Esophagus (tissue), 2 donors: ENCODE measurements at regions not wholly inside any gene's neighbourhood (a gene's known extent, or its start where the extent isn't known, plus 50 kb on each side); places are given as distances from the start of the nearest gene placed in this dataset.

Experiments
- H3K27ac ChIP-seq, 2 donors: one replicate each; pipeline ENCODE4 v1.5.1; 2013; ENCODE audit warnings: low read depth in 2 of 2, mild to moderate bottlenecking in 2 of 2, inconsistent platforms in 1 of 2, low read length in 1 of 2, moderate library complexity in 1 of 2
- H3K27me3 ChIP-seq, 2 donors: one replicate each; pipeline ENCODE4 v1.6.1; 2013; ENCODE audit warnings: low read length in 2 of 2, control low read depth in 1 of 2, mild to moderate bottlenecking in 1 of 2; ENCODE audit not compliant: insufficient read depth in 2 of 2, control insufficient read depth in 1 of 2
- H3K36me3 ChIP-seq, 2 donors: one replicate each; pipeline ENCODE4 v1.6.1; 2013; ENCODE audit warnings: low read length in 1 of 2; ENCODE audit not compliant: control insufficient read depth in 2 of 2, insufficient read depth in 2 of 2
- H3K4me1 ChIP-seq, 2 donors: one replicate each; pipeline ENCODE4 v1.6.1; 2013; ENCODE audit warnings: low read length in 1 of 2; ENCODE audit not compliant: control insufficient read depth in 2 of 2, insufficient read depth in 2 of 2
- H3K4me3 ChIP-seq, 2 donors: one replicate each; pipeline ENCODE4 v1.5.1; 2013; ENCODE audit warnings: low read length in 2 of 2, mild to moderate bottlenecking in 2 of 2, low read depth in 1 of 2, moderate library complexity in 1 of 2
- H3K9me3 ChIP-seq, 2 donors: one replicate each; pipeline ENCODE4 v1.6.1; 2013; ENCODE audit warnings: mild to moderate bottlenecking in 2 of 2, low read depth in 1 of 2, low read length in 1 of 2, moderate library complexity in 1 of 2; ENCODE audit not compliant: control insufficient read depth in 2 of 2, insufficient read depth in 1 of 2
- WGBS, 2 donors: extraction: QIAGEN DNeasy Blood & Tissue Kit; methylation state at CpG; one replicate each; pipeline ENCODE4 v1.1.7; 2013; 5-methylcytosine and 5-hydroxymethylcytosine counted together
- donor health status: healthy with polysubstance abuse.
- donor health status: Bipolar disorder and iron deficiency.

DNA sequence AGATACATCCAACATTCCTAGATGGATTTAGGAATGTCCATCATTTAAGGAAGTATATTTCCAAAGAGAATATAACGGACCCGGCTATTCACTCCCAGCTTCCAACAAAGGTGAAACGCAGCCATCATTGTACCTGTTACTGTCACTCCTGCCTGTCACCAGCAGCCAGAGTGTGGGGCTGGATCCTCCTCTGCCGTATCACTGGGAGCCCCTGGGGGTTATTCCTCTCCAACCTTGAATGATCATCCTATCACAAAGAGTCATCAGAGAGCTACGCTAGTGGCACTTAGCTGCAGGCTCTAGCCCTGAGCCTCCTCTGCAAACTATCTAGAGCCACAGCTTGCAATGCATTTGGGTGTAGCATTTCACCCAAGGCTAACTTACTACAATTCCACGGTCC, 73.6 kb upstream of the NHSL1 start:
- Histone ChIP-seq H3K27ac (no peak overlapping the region), H3K4me3 (no peak overlapping the region), H3K4me1 (no peaks in the 10 kb centered on the region), H3K36me3 (no peaks in the 10 kb centered on the region), H3K27me3 (no peaks in the 10 kb centered on the region), H3K9me3 (no peaks in the 10 kb centered on the region)
- WGBS, 2 donors: 60 to 61% methylated on average over 6 of the region's 6 CpGs

DNA sequence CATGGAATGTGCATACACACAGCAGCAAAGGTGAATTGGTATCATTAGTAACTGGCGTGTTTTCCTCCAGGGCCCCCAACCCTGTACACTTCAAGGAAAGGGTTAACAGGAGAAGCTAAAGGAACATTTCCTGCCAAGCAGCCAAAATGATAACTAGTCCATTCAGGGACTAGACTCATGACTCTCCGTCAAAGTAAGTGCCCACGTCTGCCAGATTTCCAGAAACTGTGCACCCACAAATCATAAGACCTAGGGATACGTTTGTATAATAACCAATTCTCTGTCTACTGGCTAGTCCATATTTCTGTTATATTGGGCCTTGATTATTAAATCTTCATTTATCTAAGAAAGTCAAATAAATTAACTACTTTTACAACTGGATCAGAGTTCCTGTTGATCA, 76.0 kb upstream of the NHSL1 start:
- H3K4me1 ChIP-seq: no peaks in the 10 kb centered on the region
- WGBS, 2 donors: 74 to 83% methylated on average over 4 of the region's 4 CpGs

DNA sequence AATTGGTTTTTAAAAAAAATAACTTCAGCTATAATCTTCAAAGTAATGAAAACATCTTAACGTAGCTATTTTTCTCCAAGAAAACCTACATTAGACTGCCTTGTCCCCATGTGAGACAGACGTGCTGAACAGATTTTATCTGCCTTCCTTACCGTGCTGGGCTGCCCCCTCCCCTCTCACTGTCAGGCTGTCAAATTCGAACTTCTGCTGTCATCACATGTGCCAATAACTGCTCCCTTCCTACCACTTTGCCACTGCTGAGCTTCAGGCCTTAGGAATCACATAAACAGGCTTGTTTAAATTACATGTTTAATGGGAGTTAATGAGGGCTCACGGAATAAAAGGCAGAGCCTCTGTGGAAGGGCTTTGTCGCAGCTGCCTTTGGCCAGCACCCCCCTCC, 77.0 kb upstream of the NHSL1 start:
- Histone ChIP-seq H3K4me1 (no peaks in the 10 kb centered on the region), H3K4me3 (no peak overlapping the region), H3K27me3 (no peaks in the 10 kb centered on the region), H3K27ac (no peak overlapping the region), H3K9me3 (no peaks in the 10 kb centered on the region), H3K36me3 (no peaks in the 10 kb centered on the region)
- 82 to 84% methylated on average over 6 of the region's 6 CpGs for WGBS, 2 donors

More for the DNA sequence above, 76.0 kb upstream of the NHSL1 start:
- no peak overlapping the region for H3K27ac ChIP-seq
- no peaks in the 10 kb centered on the region for H3K36me3 ChIP-seq
- H3K4me3 ChIP-seq: no peak overlapping the region
- no peaks in the 10 kb centered on the region for H3K27me3 ChIP-seq
- no peaks in the 10 kb centered on the region for H3K9me3 ChIP-seq

DNA sequence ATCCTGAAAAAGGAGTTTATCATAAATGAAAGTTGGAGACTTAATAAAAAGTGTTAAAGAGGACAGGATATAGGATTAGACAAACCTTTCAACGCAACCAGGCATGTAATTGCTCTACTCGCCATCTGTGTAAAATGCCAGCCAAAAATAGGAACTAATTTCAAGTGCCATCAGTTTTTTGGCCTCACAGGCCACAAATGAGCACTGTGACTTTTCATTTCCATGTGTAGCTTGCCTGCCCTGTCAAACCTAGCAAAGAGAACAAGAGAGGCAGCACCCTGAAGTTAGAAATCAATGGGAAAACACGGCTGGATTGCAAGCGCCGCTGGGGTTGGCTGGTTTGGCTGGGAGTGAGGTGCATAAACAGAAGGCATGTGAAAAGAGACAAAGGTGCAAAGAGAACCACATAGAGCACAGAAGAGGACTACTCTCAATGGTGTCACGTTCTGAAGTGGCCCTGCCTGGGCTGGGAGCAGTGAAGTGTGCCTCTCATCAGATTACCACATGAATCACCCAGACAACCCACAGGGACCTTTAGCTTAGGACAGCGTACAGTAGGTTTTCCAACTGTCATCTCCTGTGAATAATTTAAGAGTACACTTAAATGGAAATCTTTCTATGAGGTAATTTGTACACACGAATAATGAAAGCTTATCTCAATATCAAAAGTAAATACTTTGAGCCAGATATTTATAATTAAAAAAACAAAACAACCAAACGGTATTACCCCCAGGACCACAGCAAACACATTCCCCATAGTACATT, 78.0 kb upstream of the NHSL1 start:
- no peaks in the 10 kb centered on the region for H3K4me1 ChIP-seq
- H3K27ac ChIP-seq: no peak overlapping the region
- H3K27me3 ChIP-seq: no peaks in the 10 kb centered on the region
- no peaks in the 10 kb centered on the region for H3K36me3 ChIP-seq
- no peak overlapping the region for H3K4me3 ChIP-seq
- WGBS, 2 donors: 74 to 83% methylated on average over 9 of the region's 9 CpGs
- H3K9me3 ChIP-seq: no peaks in the 10 kb centered on the region

DNA sequence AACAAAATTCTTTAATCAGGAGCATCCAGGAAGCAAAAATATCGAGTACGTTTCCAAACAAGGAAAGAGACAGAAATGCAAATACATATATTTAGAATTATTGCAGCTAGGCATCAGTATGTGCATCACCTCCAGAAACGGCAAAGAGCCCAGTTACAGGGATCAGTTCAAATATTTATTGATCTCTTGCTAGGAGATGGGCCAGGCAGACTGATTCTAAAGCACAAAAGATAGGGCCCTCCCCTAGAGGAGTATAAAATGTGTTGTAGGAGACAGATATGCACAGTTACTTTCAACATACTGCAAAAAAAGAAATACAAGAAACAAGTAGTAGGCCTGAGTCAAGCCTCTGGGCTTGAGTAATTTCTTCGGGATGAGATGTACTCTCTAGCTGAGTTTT, 80.7 kb upstream of the NHSL1 start:
- H3K27ac ChIP-seq: no peak overlapping the region
- H3K36me3 ChIP-seq: no peaks in the 10 kb centered on the region
- H3K27me3 ChIP-seq: no peaks in the 10 kb centered on the region
- no peaks in the 10 kb centered on the region for H3K4me1 ChIP-seq
- WGBS, 2 donors: 89 to 90% methylated on average over 4 of the region's 4 CpGs
- no peaks in the 10 kb centered on the region for H3K9me3 ChIP-seq
- H3K4me3 ChIP-seq: no peak overlapping the region

DNA sequence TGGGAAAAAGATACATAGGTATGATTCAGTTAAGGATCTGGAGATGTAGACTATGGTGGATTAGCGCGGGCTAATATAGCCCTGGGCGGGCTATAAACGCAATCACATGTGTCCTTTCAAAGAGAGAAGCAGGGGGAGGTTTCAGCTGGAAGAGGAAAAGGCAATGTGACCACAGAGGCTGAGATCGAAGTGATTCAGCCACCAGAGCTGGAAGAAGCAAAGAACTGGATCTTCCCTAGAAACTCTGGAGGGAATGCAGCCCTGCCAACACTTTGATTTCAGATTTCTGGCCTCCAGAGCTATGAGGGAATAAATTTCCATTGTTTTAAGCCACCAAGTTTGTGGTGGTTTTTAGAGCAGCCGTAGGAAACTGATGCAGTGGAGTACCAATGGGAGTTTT, 81.5 kb upstream of the NHSL1 start:
- H3K4me1 ChIP-seq: no peaks in the 10 kb centered on the region
- 90 to 93% methylated on average over 6 of the region's 6 CpGs for WGBS, 2 donors
- no peaks in the 10 kb centered on the region for H3K9me3 ChIP-seq
- H3K27me3 ChIP-seq: no peaks in the 10 kb centered on the region
- H3K4me3 ChIP-seq: no peak overlapping the region
- H3K36me3 ChIP-seq: no peaks in the 10 kb centered on the region
- H3K27ac ChIP-seq: no peak overlapping the region

DNA sequence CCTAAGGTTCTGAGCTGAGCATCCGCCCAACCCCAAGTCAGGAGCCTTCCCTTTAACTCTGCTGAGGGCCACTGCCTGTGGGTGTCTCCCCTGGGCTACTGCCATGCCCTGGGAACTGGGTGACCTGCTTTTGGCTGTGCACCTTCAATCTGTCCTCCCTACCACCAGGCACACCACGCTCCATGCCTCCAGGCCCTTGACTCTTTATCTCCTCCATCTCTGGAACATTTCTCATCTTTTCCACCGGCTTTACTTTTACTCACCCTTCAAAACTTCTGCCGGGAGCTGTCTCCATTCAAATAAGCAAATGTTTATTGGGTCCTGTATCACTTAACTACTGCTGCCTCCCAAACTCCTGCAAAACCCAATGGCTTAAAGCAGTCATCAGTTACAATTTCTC, 83.3 kb upstream of the NHSL1 start:
- Histone ChIP-seq H3K36me3 (no peaks in the 10 kb centered on the region), H3K9me3 (no peaks in the 10 kb centered on the region), H3K4me1 (no peaks in the 10 kb centered on the region), H3K27ac (no peak overlapping the region), H3K4me3 (no peak overlapping the region), H3K27me3 (no peaks in the 10 kb centered on the region)
- 94 to 95% methylated on average over 4 of the region's 4 CpGs for WGBS, 2 donors

DNA sequence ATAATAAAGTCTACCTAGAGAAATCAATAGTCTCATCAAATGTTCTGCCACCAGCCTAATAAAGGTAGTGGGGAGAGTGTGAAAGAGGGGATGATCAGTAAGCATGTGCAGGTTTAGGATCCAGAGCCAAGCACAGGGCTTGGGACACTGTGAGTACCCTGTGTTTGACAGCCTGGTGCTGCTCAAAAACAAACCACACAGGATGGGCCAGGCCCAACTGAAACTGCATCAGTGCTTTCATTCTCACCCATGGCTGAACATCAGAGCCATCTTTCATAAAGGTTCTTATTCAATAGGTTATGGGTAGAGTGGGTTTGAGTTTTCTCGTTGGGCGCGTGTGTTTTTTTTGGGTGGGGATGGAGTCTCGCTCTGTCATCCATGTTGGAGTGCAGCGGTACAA, 87.3 kb upstream of the NHSL1 start:
- no peaks in the 10 kb centered on the region for H3K4me1 ChIP-seq
- H3K9me3 ChIP-seq: no peaks in the 10 kb centered on the region
- no peaks in the 10 kb centered on the region for H3K36me3 ChIP-seq
- no peak overlapping the region for H3K27ac ChIP-seq
- H3K27me3 ChIP-seq: no peaks in the 10 kb centered on the region
- H3K4me3 ChIP-seq: no peak overlapping the region
- WGBS, 2 donors: 89 to 90% methylated on average over 5 of the region's 5 CpGs

DNA sequence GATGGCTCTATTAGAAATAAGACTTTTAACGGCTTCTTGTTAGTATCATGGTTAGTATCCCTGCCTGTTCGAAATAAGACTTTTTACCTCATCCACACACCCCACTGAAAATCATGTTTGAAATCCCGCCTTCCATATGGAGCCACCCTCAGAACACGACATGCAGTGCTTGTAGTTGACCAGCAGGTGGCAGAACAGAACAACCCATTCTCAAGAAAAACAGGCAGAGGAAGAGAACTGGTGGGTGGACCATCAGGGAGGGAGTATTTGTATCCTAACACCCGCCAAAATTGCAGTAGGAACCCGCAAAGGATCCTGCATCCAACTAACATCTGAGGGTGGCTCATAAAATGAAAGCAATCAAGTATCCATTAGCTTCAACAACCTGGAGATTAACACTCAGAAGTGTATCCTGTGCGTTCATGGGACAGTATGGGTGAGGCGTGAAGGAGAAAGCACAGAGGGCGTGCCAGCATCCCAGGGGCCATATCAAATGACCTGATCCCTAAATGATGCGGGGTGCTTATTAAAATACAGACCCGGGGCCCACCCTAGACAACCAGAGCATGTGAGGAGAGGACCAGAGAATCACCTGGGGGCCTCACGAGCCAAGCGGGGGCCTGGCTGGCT, 89.6 kb upstream of the NHSL1 start:
- H3K4me1 ChIP-seq: no peaks in the 10 kb centered on the region
- H3K9me3 ChIP-seq: no peaks in the 10 kb centered on the region
- H3K4me3 ChIP-seq: no peak overlapping the region
- H3K36me3 ChIP-seq: no peaks in the 10 kb centered on the region
- H3K27ac ChIP-seq: no peak overlapping the region
- 41 to 42% methylated on average over 13 of the region's 13 CpGs for WGBS, 2 donors
- no peaks in the 10 kb centered on the region for H3K27me3 ChIP-seq
